PC-3 (cell line): ENCODE measurements at regions not wholly inside any gene's neighbourhood (a gene's known extent, or its start where the extent isn't known, plus 50 kb on each side); places are given as distances from the start of the nearest gene placed in this dataset.

Source experiments
- EZH2 ChIP-seq: fragments of 300-600 bp; sonication (generic); IDR thresholded peaks from one replicate; pipeline ENCODE4 v1.6.1; 2017; ENCODE audit warnings: antibody characterized with exemption, mild to moderate bottlenecking, low read length; ENCODE audit not compliant: unreplicated experiment
- EZH2phosphoT487 ChIP-seq: fragments of 300-600 bp; sonication (generic); IDR thresholded peaks from 2 replicates; pipeline ENCODE4 v1.6.1; 2018; ENCODE audit warnings: mild to moderate bottlenecking, antibody characterized with exemption, low read length, borderline replicate concordance
- TF ChIP-seq, protein P1 (sequence below): fragments of 300-600 bp; sonication (generic); conservative IDR thresholded peaks from 2 replicates; pipeline ENCODE4 v1.5.1; 2017; ENCODE audit warnings: antibody characterized with exemption, low read depth, mild to moderate bottlenecking, low read length

DNA sequence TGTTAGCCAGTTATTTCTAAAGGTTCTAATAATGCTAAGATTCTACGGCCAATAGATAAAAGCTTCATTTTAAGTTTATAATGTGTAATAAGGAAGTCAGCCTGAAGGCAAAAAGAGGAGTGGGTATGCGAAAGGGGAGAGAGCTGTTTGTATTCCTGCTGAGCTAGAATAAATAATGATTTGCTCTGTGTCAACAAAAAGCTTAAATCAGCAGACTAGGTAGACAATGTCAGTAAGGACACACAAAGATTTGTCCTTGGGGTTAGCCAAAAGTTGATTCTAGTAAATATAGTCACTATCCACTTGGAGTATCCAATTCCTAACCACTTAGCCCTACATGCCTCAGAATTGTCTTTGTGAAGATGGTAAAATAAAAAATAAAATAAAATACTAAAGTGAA, 90.3 kb upstream of the GRIA3 start:
- TF ChIP-seq, protein P1, sequence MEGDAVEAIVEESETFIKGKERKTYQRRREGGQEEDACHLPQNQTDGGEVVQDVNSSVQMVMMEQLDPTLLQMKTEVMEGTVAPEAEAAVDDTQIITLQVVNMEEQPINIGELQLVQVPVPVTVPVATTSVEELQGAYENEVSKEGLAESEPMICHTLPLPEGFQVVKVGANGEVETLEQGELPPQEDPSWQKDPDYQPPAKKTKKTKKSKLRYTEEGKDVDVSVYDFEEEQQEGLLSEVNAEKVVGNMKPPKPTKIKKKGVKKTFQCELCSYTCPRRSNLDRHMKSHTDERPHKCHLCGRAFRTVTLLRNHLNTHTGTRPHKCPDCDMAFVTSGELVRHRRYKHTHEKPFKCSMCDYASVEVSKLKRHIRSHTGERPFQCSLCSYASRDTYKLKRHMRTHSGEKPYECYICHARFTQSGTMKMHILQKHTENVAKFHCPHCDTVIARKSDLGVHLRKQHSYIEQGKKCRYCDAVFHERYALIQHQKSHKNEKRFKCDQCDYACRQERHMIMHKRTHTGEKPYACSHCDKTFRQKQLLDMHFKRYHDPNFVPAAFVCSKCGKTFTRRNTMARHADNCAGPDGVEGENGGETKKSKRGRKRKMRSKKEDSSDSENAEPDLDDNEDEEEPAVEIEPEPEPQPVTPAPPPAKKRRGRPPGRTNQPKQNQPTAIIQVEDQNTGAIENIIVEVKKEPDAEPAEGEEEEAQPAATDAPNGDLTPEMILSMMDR = no peak
- TF ChIP-seq EZH2 (no peak), EZH2phosphoT487 (no peak)
